Activated CD8-positive, alpha-beta memory T cell treated with anti-CD3 and anti-CD28 coated beads for 36 hours (primary cell): ENCODE measurements at regions not wholly inside any gene's neighbourhood (a gene's known extent, or its start where the extent isn't known, plus 50 kb on each side); places are given as distances from the start of the nearest gene placed in this dataset.
"Not testable (repeated sequence)": the region's sequence is repeated elsewhere in the genome, so short reads cannot be mapped to it uniquely, and the experiment has no call there.

Experiments used
- CTCF ChIA-PET: fragments of 350-600 bp; sonication (Branson Sonifier 250); formaldehyde crosslinking; loops from one replicate; lab custom pipeline; 2021; ENCODE audit warnings: antibody characterized with exemption; lab: Charles Lee
- POLR2A ChIA-PET: fragments of 350-600 bp; sonication (Branson Sonifier 250); formaldehyde crosslinking; loops from one replicate; lab custom pipeline; 2021; ENCODE audit warnings: antibody characterized with exemption; lab: Charles Lee

DNA sequence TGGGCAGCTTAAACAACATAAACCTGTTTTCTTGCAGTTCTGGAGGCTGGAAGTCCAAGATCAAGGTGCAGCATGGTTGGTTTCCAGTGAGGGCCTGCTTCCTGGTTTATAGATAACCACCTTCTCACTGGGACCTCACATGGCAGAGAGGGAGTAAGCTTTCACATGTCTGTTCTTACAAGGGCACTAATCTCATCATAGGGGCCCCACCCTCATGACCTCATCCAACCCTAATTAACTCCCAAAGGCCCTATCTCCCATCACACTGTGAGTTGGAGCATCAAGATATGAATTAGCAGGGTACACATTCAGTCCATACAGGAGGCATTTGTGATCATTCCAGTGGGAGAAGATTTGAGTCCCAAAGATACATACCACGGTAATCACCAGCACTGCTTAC is 50.5 kb upstream of the GRIN2A start:
- ChIA-PET CTCF (no interaction called here), POLR2A (no interaction called here)

DNA sequence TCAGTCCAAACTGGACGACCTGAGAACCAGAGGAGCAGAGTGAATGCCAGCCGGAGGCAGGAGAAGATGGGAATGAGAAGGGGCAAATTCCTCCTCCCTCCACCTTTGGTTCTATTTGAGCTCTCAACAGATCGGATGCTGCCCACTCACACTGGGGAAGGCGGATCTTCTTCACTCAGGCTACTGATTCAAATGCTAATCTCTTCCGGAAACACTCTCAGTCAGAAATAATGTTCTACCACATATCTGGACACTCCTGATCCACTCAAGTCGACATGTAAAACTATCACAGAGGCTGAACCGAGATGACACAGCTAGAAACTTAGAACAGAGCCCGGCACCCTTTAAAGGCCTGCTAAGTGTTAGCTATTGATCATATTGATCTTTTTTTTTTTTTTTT is 57.4 kb upstream of the GRIN2A start:
- CTCF ChIA-PET = no interaction called here
- POLR2A ChIA-PET = no interaction called here

DNA sequence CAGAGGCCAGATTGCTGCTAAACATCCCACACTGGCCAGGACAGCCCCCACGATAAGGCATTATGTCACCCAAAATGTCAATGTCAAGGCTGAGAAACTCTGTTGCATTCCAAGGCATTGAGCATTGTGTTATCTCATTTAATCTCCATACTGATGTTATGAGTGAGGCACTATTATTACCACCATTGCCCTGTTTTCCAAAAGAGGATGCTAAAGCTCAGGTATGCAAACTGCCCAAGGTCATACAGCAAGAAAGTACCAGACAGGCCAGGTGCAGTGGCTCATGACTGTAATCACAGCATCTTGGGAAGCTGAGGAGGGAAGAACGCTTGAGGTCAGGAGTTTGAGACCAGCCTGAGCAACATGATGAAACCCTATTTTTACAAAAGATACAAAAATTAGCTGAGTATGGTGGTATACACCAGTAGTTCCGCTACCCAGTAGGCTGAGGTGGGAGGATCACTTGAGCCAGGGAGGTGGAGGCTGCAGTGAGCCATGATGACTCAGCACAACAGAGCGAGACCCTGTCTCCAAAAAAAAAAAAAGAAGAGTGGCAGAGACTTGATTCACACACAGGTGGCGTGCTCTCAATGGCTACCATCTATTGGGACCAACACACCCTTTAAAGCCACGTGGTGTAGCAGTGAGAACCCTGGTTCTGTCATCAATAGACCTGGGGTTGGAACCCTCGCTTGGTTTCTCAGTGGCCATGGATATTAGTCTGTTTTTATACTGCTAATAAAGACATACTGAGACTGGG is 58.8 kb upstream of the GRIN2A start:
- ChIA-PET POLR2A (no interaction called here), CTCF (interaction anchor here (0.7 kb wide), 1 partner anchor 560 kb away, joined by 3 read pairs; no protein-coding TSS in a partner anchor)

DNA sequence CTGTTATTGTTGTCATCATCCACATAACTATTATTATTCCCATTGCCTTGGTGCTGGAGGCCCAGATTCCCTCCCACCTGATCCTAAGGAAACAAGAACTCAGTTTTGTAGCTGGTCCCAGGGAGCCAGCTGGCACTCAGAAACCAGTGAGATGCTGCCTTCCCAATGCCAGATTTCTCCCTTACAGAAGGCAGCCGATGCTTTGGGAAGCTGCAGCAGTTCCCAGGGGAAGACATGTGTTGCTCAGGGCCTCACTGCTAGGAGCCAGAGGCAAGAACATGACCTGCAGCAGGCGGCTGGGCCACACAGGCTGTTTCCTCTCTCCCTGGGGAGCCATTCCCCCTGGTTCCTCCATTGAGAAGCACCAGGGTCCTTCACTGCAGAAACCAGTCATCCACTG is 59.9 kb upstream of the GRIN2A start:
- CTCF ChIA-PET = no interaction called here
- POLR2A ChIA-PET = no interaction called here

DNA sequence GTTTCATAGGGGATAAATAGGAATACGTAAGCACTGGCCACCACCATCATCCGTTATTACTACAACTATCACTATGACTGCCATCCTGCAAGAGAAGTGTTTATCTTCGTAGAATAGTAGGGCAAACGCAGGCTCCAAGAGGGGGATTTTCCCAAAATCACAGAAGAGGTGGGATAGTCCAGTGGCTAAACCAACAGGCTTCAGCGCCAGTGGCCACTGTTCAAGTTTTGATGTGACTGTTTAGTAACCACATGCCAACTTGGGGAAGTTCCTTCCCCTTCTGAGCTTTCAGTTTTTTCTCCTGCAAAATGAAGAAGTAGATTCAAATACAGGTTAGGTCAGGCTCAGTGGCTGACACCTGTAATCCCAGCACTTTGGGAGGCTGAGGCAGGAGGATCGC is 60.7 kb upstream of the GRIN2A start:
- POLR2A ChIA-PET = no interaction called here
- CTCF ChIA-PET = no interaction called here

DNA sequence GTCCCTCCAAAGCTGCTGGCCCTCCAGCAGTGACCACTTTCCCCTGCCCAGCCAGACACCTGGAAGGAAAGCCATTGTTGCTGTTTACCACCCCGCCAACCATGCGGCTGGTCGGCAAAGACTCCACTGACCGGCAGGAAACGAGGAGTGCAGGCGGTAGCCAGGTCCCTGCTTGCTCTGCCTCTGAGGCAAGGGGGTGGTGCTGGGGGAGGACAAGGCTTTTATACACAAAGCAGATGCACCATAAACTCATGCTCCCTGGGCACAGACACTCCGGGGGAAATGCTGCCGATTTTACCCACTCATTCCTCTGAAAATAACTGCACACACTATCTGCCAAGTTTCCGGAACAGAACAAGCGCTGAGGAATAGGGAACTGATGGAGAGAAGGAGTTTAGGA is 62.8 kb upstream of the GRIN2A start:
- POLR2A ChIA-PET = no interaction called here
- CTCF ChIA-PET = interaction anchor here (0.7 kb wide), 1 partner anchor 248 kb away, joined by 3 read pairs; no protein-coding TSS in a partner anchor

DNA sequence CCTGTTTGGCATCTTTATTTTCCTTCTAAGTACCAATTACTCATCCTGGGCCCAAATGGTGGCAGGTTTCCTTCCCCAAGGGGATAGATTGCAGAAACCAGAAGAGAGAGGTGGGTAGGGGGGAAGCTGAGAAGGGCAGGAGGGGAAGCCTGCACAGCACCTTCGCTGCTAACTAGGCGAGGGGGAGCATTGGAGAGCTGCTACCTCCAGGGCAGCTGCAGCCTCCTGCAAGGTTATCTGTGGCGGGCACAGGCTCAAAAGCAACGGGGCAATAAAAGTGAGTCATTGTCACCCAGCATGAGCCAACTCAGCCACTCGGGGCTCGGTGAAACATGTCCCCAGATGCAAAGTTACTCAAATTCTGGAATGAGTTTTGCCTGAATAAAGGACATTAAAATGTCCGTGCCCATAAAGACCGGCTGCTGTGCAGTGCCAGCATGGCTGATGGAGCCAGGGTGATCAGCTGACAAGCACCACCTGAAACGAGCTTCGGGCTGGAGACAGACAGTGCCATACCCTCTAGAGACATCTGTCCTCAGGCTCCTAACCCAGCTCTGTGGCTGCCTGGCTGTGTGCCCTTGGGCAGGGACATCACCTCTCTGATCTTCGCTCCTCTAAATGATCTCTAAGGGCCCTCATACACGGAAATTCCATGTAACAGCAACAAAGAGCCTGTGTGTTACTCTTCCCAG is 68.1 kb upstream of the GRIN2A start:
- POLR2A ChIA-PET = no interaction called here
- CTCF ChIA-PET = interaction anchor here (0.6 kb wide), 1 partner anchor 141 kb away, joined by 3 read pairs; no protein-coding TSS in a partner anchor

DNA sequence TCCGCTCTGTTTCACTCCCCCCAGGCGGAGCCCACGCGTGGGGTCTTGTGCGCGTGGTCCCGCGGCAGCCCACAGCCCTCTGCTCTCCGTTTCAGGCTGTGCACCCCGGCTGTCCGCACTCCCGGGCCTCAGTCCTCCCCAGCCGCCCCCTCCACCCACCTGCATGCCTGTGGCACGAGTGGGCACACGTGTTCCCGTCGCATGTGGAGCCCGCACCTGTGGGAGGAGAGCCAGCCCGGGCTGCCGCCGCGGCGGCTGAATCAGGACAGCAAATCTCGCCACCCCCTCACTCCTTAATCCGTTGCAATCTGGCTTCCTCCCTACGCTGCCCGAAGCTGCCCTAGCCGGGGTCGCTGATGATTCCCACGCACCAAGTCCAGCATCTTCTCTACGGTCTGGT is 69.9 kb upstream of the GRIN2A start:
- ChIA-PET POLR2A (no interaction called here), CTCF (no interaction called here)

DNA sequence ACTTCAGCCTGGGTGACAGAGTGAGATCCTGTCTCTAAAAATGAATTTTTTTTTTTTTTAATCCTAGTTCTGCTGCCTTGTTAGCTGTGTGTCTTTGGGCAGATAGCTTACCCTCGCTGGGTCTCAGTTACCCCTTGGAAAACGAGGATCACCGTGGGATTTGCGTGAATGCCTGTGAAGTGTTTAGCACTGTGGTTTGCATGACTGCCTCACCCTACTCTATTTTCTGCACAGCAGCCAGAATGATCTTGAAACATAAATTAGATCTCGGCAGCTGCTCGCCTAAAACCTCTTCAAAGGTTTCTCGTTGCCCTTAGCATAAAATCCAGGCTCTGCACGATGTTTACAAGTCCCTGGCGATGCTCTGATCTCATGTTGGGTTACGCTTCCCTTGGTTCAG is 71.2 kb upstream of the GRIN2A start:
- POLR2A ChIA-PET = no interaction called here
- CTCF ChIA-PET = no interaction called here

DNA sequence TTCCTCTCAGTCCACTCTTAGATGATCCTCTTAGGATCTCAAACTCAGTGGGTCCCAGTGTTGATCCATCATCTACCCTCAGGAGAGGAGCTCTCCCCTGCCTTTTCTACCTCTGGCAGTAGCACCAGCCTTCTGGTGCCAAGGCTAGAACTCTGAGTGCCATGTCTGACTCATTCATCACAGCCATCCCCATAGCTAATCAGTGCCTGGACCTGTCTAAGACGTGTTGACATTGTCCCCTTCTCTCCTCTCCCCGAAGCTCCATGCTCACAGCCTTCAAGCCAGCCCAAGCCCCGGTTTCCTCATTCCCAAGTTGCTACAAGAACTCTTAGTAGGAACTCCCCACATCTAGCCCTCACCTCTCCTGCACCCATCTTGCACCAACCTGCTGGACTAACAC is 73.5 kb upstream of the GRIN2A start:
- ChIA-PET CTCF (interaction anchor here (1.3 to 3.1 kb wide), 3 partner anchors 10 to 254 kb away, joined by 3 to 22 read pairs (median 5); no protein-coding TSS in a partner anchor), POLR2A (interaction anchor here (0.5 kb wide), 2 partner anchors 63 to 1331 kb away, joined by 3 read pairs; no protein-coding TSS in a partner anchor)

DNA sequence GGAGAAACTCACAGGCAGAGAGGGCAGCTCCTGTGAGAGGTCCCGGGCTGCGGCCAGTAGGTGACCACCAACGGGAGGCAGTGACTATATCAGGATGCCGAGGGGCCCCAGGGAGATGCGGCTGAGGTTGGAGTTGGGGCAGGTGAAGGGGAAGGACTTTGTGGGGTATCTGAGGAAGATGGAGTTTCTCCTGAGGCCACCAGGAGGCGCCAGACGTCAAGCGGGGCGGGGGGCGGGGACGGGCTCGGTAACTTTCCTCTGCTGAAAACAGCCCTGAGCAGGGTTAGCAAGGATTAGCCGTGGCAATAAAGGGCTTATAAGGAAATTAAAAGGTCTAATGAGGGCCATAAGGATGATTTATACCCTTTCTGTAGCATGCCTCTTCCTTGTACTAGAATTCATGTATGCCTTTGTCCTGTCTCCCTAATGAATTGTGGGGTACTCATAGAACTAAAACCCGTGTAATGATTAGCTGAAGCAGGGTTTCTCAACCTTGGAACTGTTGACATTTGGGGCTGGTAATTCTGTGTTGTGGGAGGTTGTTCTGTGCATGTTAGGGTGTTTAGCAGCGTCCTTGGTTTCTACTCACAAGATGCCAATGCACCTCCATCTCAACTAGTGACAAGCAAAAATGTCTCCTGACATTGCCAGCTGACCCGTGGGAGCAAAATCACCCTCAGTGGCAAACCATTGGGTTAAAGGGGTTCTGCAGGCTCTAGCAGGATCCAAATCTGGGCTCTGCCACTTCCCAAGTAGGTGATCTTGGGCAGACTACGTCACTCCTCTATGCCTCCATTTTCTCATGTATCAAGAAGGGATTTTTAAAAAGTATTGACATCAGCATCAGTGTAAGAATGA is 74.8 kb upstream of the GRIN2A start:
- ChIA-PET CTCF (interaction anchor here (0.6 to 3.1 kb wide), 15 partner anchors 9 to 657 kb away, joined by 3 to 22 read pairs (median 3); partner anchors contain the start of gene ATF7IP2), POLR2A (no interaction called here)

DNA sequence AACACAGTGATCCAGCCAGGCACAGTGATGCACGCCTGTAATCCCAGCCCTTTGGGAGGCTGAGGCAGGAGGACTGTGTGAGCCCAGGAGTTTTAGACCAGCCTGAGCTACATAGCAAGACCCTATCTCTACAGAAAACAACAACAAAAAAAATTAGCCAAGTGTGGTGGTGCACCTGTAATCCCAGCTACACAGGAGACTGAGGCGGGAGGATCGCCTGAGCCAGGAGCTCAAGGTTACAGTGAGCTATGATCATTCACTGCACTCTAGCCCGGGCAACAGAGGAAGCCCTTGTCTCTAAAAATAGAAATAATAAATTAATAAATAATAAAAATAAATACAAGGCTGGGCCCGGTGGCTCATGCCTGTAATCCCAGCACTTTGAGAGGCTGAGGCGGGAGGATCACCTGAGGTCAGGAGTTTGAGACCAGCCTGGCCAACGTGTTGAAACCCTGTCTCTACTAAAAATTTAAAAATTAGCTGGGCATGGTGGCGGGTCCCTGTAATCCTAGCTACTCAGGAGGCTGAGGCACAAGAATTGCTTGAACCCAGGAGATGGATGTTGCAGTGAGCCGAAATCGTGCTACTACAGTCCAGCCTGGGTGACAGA is 75.5 kb upstream of the GRIN2A start:
- POLR2A ChIA-PET = not testable (repeated sequence)
- CTCF ChIA-PET = interaction anchor here (0.6 to 3.1 kb wide), 9 partner anchors 50 to 656 kb away, joined by 3 to 22 read pairs (median 5); partner anchors contain the start of gene ATF7IP2

DNA sequence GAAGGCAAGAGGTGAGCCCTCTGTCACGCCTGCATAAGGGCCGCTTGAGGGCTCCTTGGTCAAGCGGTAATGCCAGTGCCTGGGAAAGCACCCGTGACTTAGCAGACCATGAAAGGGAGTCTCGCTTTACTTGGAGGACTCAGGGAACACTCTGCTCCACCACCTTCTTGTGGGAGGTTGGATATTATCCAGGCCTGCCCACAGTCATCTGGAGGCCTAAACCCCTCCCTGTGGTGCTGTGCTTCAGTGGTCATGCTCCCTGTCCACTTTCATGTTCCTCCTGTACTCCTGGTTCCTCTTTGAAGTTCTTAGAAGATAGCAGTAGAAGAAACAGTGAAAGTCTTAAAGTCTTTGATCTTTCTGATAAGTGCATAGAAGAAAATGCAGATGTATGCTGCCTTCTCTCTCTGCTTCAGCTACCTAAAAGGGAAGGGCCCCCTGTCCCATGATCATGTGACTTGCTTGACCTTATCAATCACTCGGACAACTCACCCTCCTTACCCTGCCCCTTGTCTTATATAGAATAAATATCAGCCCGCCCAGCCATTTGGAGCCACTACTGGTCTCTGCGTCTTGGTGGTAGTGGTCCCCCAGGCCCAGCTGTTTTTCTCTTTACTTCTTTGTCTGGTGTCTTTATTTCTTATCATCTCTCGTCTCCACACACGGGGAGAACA is 76.8 kb upstream of the GRIN2A start:
- POLR2A ChIA-PET, CTCF ChIA-PET: not testable (repeated sequence)

DNA sequence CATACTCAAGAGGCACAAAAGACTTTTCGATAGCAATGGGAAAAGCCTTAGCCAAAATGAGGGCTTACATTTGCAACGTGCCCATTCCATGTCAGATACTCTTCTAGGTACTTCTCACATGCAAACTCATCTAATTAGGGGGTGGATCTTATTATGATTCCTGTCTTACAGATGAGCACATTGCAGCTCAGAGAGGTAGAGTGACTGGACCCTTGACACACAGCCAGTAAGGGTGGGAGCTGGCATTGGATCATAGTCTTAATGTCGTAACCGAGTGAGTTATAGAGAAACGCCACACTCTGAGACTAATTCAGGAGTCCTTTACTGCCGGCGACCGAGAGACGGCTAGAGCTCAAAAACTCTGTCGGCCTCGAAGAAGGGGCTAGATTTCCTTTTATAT is 78.8 kb upstream of the GRIN2A start:
- ChIA-PET CTCF (interaction anchor here (1.4 kb wide), 1 partner anchor 254 kb away, joined by 5 read pairs; no protein-coding TSS in a partner anchor), POLR2A (no interaction called here)

DNA sequence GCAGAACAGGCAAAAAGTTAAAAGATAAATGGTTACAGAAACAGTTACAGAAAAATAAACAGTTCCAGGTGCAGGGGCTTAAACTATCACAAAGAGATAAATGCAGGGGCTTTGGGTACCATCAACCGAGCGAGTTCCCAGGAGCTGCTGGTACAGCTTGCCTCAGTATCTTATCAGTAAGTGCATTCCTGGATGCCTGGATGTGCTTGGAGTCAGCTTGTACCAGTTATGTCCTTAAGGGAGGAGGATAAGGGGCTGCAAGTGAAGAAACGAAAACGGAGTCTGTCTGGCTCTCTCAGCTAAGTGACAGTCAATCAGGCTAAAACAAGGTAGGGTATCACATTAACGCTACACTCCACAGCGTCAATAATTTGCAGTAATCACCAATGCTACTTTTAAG is 79.3 kb upstream of the GRIN2A start:
- CTCF ChIA-PET = interaction anchor here (1.4 kb wide), 1 partner anchor 254 kb away, joined by 5 read pairs; no protein-coding TSS in a partner anchor
- POLR2A ChIA-PET = not testable (repeated sequence)

DNA sequence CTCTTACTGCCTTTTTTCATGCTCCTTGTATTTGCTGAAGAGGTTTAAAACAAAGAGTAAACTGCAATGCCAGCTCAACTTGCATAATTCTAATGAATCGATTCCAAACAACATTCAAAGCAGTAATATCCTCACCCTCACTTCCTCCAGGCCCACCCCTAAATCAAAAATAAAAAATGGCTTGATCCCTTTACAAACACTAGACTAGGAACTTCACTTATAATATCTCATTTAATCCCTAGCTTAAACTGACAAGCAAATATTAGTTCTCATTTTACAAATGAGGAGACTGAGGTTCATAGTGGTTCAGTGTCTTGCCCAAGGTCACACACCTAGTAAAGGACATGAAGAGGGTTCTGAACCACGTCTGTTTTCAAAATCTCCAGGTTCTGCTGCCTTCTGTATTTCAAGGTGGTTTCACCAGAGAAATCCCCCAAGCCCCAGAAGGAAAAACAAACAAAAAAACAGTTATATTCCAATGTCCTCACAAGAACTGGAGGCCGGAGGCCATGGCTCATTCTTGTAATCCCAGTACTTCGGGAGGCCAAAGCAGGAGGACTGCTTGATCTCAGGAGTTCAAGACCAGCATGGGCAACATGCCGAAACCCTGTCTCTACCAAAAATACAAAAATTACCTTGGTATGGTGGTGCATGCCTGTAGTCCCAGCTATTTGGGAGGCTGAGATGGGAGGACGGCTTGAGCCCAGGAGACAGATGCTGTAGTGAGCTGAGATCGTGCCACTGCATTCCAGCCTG is 80.3 kb upstream of the GRIN2A start:
- ChIA-PET CTCF (interaction anchor here (1.4 kb wide), 1 partner anchor 253 kb away, joined by 5 read pairs; no protein-coding TSS in a partner anchor), POLR2A (no interaction called here)

DNA sequence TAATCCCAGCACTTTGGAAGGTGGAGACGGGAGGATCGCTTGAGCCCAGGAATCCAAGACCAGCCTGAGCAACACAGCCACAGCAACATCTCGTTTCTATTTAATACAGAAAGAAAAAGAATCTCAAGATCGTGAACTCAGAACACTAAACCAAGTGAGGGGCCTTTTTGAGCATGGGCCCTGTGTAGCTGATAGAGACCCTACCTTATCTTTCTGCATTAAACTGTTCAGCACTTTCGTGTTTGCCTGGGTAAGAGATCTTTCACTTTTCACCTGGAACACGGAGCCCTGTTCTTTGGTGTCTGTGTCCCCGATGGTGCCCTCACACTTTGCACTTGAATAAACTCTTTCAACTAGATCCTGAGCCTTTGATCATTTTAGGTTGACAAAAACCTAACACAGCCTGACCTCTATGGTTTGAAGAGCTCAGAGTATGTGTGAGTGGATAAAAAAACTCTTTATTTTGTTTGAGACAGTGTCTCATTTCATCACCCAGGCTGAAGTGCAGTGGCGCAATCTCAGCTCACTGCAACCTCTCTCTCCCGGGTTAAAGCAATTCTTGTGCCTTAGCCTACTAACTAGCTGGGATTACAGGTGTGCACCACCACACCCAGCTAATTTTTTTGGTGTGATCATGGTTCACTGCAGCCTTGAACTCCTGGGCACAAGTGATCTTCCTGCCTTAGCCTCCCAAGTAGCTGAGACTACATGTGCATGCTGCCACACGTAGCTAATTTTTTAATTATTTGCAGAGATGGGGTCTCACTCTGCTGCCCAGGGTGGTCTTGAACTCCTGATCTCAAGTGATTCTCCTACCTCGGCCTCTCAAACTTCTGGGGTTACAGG is 83.8 kb upstream of the GRIN2A start:
- POLR2A ChIA-PET = no interaction called here
- CTCF ChIA-PET = interaction anchor here (1.1 kb wide), 1 partner anchor 10 kb away, joined by 3 read pairs; no protein-coding TSS in a partner anchor
